ENCODE measurements at regions not wholly inside any gene's neighbourhood (a gene's known extent, or its start where the extent isn't known, plus 50 kb on each side); places are given as distances from the start of the nearest gene placed in this dataset.

DNA sequence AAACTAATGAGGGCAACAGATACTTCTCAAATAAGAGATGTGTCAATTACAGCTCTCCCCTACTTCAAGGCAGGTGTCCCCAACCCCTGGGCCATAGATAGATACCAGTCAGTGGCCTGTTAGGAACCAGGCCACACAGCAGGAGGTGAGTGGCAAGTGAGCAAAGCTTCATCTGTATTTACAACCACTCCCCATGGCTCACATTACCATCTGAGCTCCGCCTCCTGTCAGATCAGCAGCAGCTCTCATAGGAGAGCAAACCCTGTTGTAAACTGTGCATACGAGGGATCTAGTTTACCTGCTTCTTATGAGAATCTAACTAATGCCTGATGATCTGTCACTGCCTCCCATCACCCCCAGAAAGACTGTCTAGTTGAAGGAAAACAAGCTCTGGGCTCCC is 422.1 kb downstream of the GJA1 start:
- TF ChIP-seq POLR2AphosphoS5 (IDR thresholded peaks at IDR 0.05; ENCODE audit: low read depth, low read length) (no peak), POLR2A (IDR thresholded peaks at IDR 0.05; ENCODE audit: low read depth, low read length) (no peak)
